ENCODE measurements at regions not wholly inside any gene's neighbourhood (a gene's known extent, or its start where the extent isn't known, plus 50 kb on each side); places are given as distances from the start of the nearest gene placed in this dataset.

- DNase-seq = no peak
Measured at GRCh38 chr1:193727850-193728249, 541.4 kb upstream of the B3GALT2 start.

GRCh38 chr1:193726722-193727121 lies 540.3 kb upstream of the B3GALT2 start:
- DNase-seq = no peak

GRCh38 chr1:193712392-193712791 lies 526.0 kb upstream of the B3GALT2 start:
- no peak for DNase-seq

GRCh38 chr1:193709607-193710006 lies 523.2 kb upstream of the B3GALT2 start:
- no peak for DNase-seq

GRCh38 chr1:193707271-193708021 lies 521.0 kb upstream of the B3GALT2 start:
- no peak for DNase-seq

GRCh38 chr1:193706766-193707165 lies 520.4 kb upstream of the B3GALT2 start:
- DNase-seq = peak; percentile 9

GRCh38 chr1:193705554-193705981 lies 519.2 kb upstream of the B3GALT2 start:
- no peak for DNase-seq

GRCh38 chr1:193703655-193704054 lies 517.2 kb upstream of the B3GALT2 start:
- no peak for DNase-seq

- no peak for DNase-seq
Measured at GRCh38 chr1:193703121-193703520, 516.7 kb upstream of the B3GALT2 start.

GRCh38 chr1:193701759-193702158 lies 515.3 kb upstream of the B3GALT2 start:
- DNase-seq = no peak

GRCh38 chr1:193700710-193701355 lies 514.4 kb upstream of the B3GALT2 start:
- DNase-seq = no peak

GRCh38 chr1:193699261-193699660 lies 512.8 kb upstream of the B3GALT2 start:
- DNase-seq = no peak

- DNase-seq = no peak
Measured at GRCh38 chr1:193697776-193698175, 511.4 kb upstream of the B3GALT2 start.

GRCh38 chr1:193697115-193697762 lies 510.8 kb upstream of the B3GALT2 start:
- DNase-seq = no peak

GRCh38 chr1:193694741-193695140 lies 508.3 kb upstream of the B3GALT2 start:
- no peak for DNase-seq

GRCh38 chr1:193685986-193686385 lies 499.6 kb upstream of the B3GALT2 start:
- DNase-seq = peak; percentile 83

- no peak for DNase-seq
Measured at GRCh38 chr1:193681422-193681821, 495.0 kb upstream of the B3GALT2 start.

- no peak for DNase-seq
Measured at GRCh38 chr1:193680924-193681316, 494.5 kb upstream of the B3GALT2 start.

- DNase-seq = no peak
Measured at GRCh38 chr1:193680247-193680923, 494.0 kb upstream of the B3GALT2 start.

- peak; percentile 17 for DNase-seq
Measured at GRCh38 chr1:193677874-193678273, 491.5 kb upstream of the B3GALT2 start.

- no peak for DNase-seq
Measured at GRCh38 chr1:193676996-193677549, 490.7 kb upstream of the B3GALT2 start.

- peak; percentile 9 for DNase-seq
Measured at GRCh38 chr1:193674292-193674944, 488.0 kb upstream of the B3GALT2 start.

Data from hematopoietic multipotent progenitor cell treated with erythropoietin and hydrocortisone succinate and interleukin-3 and kit ligand, for 6 days (in vitro differentiated cells).